ENCODE measurements at regions not wholly inside any gene's neighbourhood (a gene's known extent, or its start where the extent isn't known, plus 50 kb on each side); places are given as distances from the start of the nearest gene placed in this dataset.
"Not testable (repeated sequence)": the region's sequence is repeated elsewhere in the genome, so short reads cannot be mapped to it uniquely, and the experiment has no call there.

DNA sequence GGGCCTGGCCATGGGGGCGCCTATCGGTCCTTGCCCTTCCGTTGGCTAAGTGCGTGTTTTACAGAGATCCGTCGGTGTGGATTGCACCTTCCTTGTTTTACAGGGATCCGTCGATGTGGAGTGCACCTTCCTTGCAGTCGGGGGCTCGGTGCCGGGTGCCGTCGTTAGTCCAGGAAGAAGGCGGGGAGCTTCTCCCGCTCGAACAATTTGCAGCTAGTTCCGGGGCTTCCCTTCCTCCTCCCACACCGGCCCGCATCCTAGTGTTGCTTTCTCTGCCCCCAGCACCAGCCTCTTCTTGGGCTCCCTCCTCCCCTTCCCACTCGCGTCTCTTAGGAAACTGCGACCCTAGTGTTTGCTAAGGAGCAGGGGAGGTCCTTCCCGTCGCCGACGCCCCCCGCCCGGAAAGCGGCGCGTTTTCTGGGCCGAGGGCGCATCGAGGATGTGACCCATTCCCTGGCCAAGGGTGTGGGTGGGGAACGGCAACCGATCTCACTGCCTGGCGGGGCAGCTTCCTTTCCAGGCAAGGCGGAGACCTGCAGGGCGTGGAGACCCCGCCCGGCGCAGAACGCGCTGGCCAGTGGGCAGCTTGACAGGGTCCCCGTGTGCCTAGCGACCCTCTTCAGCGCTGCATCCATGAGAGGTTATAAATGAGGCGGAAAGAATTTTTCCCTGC is 75.7 kb upstream of the ZNF91 start:
- DNase-seq (ENCODE audit: low read depth): no peak

DNA sequence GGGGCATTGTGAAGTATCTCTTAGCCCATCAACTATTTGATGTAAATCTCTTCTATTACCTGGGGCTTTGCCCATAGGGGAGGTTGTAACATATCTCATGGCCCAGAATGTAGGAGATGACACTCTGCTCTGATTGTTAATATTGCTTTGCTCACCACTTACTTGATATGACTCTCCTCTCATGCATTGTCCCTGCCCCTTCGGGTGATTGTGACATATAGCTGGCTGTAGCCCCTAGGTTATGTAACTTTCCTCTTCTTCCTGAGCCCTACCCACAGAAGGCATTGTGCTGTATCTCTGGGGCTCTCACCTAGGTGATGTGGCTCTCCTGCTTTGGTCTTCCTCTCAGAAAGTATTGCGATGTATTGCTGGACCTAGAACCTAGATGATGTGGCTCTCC is 69.1 kb upstream of the ZNF91 start:
- not testable (repeated sequence) for DNase-seq (ENCODE audit: low read depth)

DNA sequence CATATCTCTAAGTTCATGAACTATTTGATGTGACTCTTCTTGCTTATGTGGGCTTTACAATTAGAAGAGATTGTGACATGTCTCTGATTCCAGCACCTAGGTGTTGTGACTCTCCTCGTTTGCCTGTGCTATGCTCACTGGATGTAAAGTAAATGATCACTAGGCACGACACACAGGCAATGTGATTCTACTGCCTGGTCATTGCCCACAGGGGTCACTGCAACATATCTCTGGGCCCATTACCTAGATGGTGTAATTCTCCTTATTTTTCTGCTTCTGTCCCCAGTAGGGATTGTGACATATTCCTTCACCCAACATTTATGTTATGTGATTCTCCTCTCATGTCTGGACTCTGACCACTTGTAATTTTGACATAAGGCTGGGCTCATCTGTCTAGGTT is 65.8 kb upstream of the ZNF91 start:
- DNase-seq (ENCODE audit: low read depth): no peak

DNA sequence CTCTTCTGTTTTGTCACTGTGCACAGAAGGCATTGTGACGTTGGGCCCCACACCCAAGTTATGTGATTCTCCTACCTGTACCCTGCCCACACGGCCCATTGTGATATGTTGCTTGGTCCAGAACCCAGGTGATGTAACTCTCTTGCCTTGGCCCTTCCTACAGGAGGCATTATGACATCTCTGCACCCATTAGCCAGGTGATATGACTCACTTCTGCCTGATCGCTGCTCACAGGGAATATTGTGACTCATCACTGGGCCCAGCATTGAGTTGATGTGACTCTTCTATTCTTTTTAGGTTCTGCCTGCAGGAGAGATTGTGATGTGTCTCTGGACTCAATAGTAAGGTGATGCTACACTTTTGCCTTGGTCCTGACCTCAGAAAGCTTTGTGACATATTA is 65.4 kb upstream of the ZNF91 start:
- no peak for DNase-seq (ENCODE audit: low read depth)

Data from renal cortical epithelial cell (primary cell).